NCI-H146 treated with DMSO at 0.1 percent for 48 hours (cell line): ENCODE measurements at regions not wholly inside any gene's neighbourhood (a gene's known extent, or its start where the extent isn't known, plus 50 kb on each side); places are given as distances from the start of the nearest gene placed in this dataset.
"Not testable (repeated sequence)": the region's sequence is repeated elsewhere in the genome, so short reads cannot be mapped to it uniquely, and the experiment has no call there.

ENCODE experiments used
- DNase-seq: peaks from one replicate; lab custom pipeline; 2025; ENCODE audit not compliant: unreplicated experiment; lab: John Stamatoyannopoulos, UW

- DNase-seq = no peak
These were observed 74.5 kb upstream of the TIAM2 start for GRCh38 chr6:154920495-154921200.

- no peak for DNase-seq
These were observed 73.6 kb upstream of the TIAM2 start for GRCh38 chr6:154921482-154921881.

- no peak for DNase-seq
These were observed 71.8 kb upstream of the TIAM2 start for GRCh38 chr6:154923199-154923869.

GRCh38 chr6:154925130-154925529 is 70.0 kb upstream of the TIAM2 start:
- DNase-seq = no peak

- no peak for DNase-seq
These were observed 68.7 kb upstream of the TIAM2 start for GRCh38 chr6:154926366-154926765.

- peak; percentile 79 for DNase-seq
These were observed 66.7 kb upstream of the TIAM2 start for GRCh38 chr6:154928325-154928922.

GRCh38 chr6:154930451-154930851 is 64.7 kb upstream of the TIAM2 start:
- DNase-seq = no peak

GRCh38 chr6:154931711-154932424 is 63.2 kb upstream of the TIAM2 start:
- DNase-seq = no peak

GRCh38 chr6:154932515-154933027 is 62.5 kb upstream of the TIAM2 start:
- no peak for DNase-seq

GRCh38 chr6:154933181-154933827 is 61.8 kb upstream of the TIAM2 start:
- DNase-seq = no peak

- no peak for DNase-seq
These were observed 57.6 kb upstream of the TIAM2 start for GRCh38 chr6:154937306-154938220.

GRCh38 chr6:154938221-154938580 is 56.9 kb upstream of the TIAM2 start:
- no peak for DNase-seq

- DNase-seq = not testable (repeated sequence)
These were observed 56.3 kb upstream of the TIAM2 start for GRCh38 chr6:154938727-154939285.

- DNase-seq = no peak
These were observed 52.3 kb upstream of the TIAM2 start for GRCh38 chr6:154942770-154943169.

GRCh38 chr6:154945271-154945890 is 49.7 kb upstream of the TIAM2 start:
- no peak for DNase-seq
